NT2/D1 (cell line): ENCODE measurements at regions not wholly inside any gene's neighbourhood (a gene's known extent, or its start where the extent isn't known, plus 50 kb on each side); places are given as distances from the start of the nearest gene placed in this dataset.

ENCODE experiments used
- DNase-seq: peaks from one replicate; pipeline ENCODE4 v3.0.0-alpha.2; 2011; ENCODE audit warnings: low read depth, low spot score
- H3K27me3 ChIP-seq: 2 replicates; pipeline ENCODE4 v1.6.0; 2011; ENCODE audit warnings: mild to moderate bottlenecking; ENCODE audit not compliant: insufficient read length, insufficient read depth
- H3K36me3 ChIP-seq: 2 replicates; pipeline ENCODE4 v1.6.1; 2011; ENCODE audit warnings: mild to moderate bottlenecking, low read length, mixed read lengths; ENCODE audit not compliant: insufficient read depth, insufficient read length
- H3K4me1 ChIP-seq: 2 replicates; pipeline ENCODE4 v1.5.1; 2011; ENCODE audit not compliant: insufficient read depth, insufficient read length
- H3K4me3 ChIP-seq: 2 replicates; pipeline ENCODE4 v1.5.1; 2011; ENCODE audit warnings: low read depth; ENCODE audit not compliant: insufficient read length
- H3K9ac ChIP-seq: 2 replicates; pipeline ENCODE4 v1.6.0; 2011; ENCODE audit warnings: low read depth; ENCODE audit not compliant: insufficient read length
- H3K9me3 ChIP-seq: 2 replicates; pipeline ENCODE4 v1.5.1; 2011; ENCODE audit warnings: mild to moderate bottlenecking, low read length; ENCODE audit not compliant: insufficient read depth
- SUZ12 ChIP-seq: IDR thresholded peaks from 2 replicates; pipeline ENCODE4 v1.6.1; 2011; ENCODE audit not compliant: insufficient read length, insufficient read depth; ENCODE audit errors: extremely low read depth
- YY1 ChIP-seq: IDR thresholded peaks from 2 replicates; pipeline ENCODE4 v1.6.1; 2011; ENCODE audit not compliant: insufficient read length, insufficient read depth
- ZNF274 ChIP-seq: IDR thresholded peaks from 2 replicates; pipeline ENCODE4 v1.6.1; 2011; ENCODE audit warnings: mild to moderate bottlenecking, low read depth, low read length

DNA sequence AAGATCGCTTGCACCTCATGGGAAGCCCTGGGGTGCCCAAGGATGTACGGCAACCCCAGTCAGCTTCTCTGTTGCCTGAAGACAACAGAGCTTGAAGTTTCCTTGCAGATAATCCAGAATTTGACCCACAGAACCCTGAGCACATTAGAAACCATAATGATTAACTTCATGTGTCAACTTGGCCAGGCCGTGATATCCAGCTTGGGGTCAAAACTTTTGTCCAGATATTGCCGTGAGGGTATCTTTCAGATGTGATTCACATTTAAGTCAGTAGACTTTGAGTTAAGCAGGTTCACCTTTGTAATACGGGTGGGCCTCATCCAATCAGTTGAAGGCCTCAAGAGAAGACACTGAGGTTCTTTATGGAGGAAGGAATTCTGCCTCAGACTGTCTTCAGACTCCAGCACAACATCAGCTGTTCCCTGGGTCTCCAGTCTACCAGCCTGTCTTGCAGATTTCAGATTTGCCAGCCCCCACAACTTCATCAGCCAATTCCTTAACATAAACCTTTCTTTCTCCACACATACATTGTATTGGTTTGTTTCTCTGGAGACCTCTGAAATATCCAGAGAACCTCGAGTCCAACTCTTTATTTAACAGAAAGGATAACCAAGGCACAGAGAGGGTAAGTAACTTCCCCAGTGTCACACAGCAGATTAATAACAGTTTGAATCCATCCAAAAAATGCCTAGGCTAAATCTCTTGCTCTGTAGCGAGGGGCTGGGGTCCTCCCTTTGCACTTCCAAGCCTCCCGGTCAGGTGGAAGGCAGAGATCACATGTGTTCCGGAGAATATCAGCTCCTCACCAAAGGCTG lies 171.1 kb downstream of the SALL1 start:
- H3K9me3 ChIP-seq, result no peaks in the 10 kb centered on the region; the same call in 1 of the 2 replicates
- TF ChIP-seq YY1, result no peak
- TF ChIP-seq SUZ12, result no peak
- no peak for TF ChIP-seq ZNF274
- no peaks in the 10 kb centered on the region for H3K4me1 ChIP-seq
- no peaks in the 10 kb centered on the region for H3K27me3 ChIP-seq
- H3K36me3 ChIP-seq, result no peaks in the 10 kb centered on the region
- DNase-seq, result no peak
- no peak overlapping the region for H3K4me3 ChIP-seq
- no peak overlapping the region for H3K9ac ChIP-seq

DNA sequence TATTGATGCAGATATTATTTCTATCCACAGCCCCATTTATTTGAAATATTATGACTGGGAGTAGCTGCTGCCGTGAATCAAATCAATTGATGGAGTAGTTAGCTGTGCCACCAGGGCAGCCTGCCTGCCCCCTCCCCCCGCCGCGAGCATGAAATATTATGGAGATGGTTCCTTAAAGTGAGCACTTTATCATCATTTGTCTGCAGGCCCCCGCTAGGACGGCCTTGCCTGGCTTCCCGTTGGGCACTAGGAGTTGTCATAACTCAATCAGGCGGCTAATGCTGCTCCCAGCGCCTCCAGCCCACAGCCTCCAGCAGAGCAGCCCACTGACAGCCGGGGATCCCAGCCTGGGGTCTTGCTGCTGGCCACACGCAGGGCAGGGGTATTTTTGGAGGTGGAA lies 173.9 kb downstream of the SALL1 start:
- TF ChIP-seq ZNF274, result no peak
- TF ChIP-seq YY1, result no peak
- no peak for TF ChIP-seq SUZ12
- no peaks in the 10 kb centered on the region for H3K36me3 ChIP-seq
- no peaks in the 10 kb centered on the region for H3K4me1 ChIP-seq
- H3K9ac ChIP-seq, result no peak overlapping the region
- no peaks in the 10 kb centered on the region for H3K27me3 ChIP-seq
- no peak overlapping the region for H3K4me3 ChIP-seq
- DNase-seq, result no peak
- 0 out of 2 replicates have a peak, but pooled peaks cover 2% of the 10 kb centered on the region for H3K9me3 ChIP-seq

- H3K36me3 ChIP-seq, result no peaks in the 10 kb centered on the region
- no peak for DNase-seq
- H3K9ac ChIP-seq, result no peak overlapping the region
- no peaks in the 10 kb centered on the region for H3K4me1 ChIP-seq
- TF ChIP-seq SUZ12, result no peak
- TF ChIP-seq YY1, result no peak
- no peak for TF ChIP-seq ZNF274
- H3K9me3 ChIP-seq, result 0 out of 2 replicates have a peak, but pooled peaks cover 5% of the 10 kb centered on the region
- H3K27me3 ChIP-seq, result no peaks in the 10 kb centered on the region
- no peak overlapping the region for H3K4me3 ChIP-seq
These were observed 176.5 kb downstream of the SALL1 start for GRCh38 chr16:50974438-50975036.

GRCh38 chr16:50972876-50973275 lies 178.2 kb downstream of the SALL1 start:
- H3K36me3 ChIP-seq, result no peaks in the 10 kb centered on the region
- H3K27me3 ChIP-seq, result no peaks in the 10 kb centered on the region
- TF ChIP-seq SUZ12, result no peak
- no peak for TF ChIP-seq YY1
- no peak for TF ChIP-seq ZNF274
- H3K4me1 ChIP-seq, result no peaks in the 10 kb centered on the region
- H3K9me3 ChIP-seq, result 0 out of 2 replicates have a peak, but pooled peaks cover 5% of the 10 kb centered on the region
- H3K4me3 ChIP-seq, result no peak overlapping the region
- DNase-seq, result no peak
- no peak overlapping the region for H3K9ac ChIP-seq

- Histone ChIP-seq H3K4me3 (no peak overlapping the region), H3K9me3 (0 out of 2 replicates have a peak, but pooled peaks cover 5% of the 10 kb centered on the region), H3K27me3 (no peaks in the 10 kb centered on the region), H3K9ac (no peak overlapping the region), H3K4me1 (no peaks in the 10 kb centered on the region), H3K36me3 (no peaks in the 10 kb centered on the region)
- TF ChIP-seq SUZ12 (no peak), ZNF274 (no peak), YY1 (no peak)
- no peak for DNase-seq
These were observed 180.8 kb downstream of the SALL1 start for GRCh38 chr16:50970281-50970680.

DNA sequence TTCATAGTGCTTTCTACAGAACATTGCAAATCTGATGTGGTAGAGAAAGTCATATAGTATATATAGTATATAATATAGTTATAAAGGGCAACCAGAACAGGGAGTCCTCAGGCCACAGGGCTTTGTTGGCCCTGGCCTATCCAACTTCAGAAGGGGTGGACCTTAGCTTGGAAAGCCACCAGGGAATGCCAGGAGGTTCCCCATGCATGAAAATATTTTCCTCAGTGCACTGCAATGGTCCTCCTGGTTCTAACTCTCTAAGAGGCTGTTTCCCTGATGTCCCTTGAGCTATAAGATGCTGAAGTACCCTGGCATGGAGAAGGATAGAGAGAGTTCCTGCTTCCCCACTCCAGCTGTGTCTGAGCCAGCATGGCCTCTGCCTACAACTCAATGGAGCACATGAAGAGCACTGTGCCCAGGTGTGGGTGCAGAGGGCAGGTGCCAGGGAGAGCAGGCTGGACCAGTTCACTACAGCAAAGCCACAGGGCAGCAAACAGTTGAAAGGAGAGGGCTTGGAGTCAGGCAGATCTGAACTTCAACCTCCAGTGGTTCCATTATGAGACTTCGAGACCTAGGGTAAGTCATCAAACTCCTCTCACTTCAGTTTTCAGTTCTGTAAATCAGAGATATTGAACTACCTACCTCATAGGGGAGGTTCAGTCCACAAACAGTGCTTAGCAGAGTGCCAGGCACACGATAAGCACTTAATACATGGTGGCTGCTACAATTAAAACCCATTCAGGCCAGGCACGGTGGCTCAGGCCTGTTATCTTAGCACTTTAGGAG lies 183.1 kb downstream of the SALL1 start:
- Histone ChIP-seq H3K4me1 (no peaks in the 10 kb centered on the region), H3K27me3 (no peaks in the 10 kb centered on the region), H3K36me3 (no peaks in the 10 kb centered on the region), H3K9me3 (0 out of 2 replicates have a peak, but pooled peaks cover 5% of the 10 kb centered on the region), H3K4me3 (no peak overlapping the region), H3K9ac (no peak overlapping the region)
- TF ChIP-seq SUZ12, result no peak
- TF ChIP-seq YY1, result no peak
- TF ChIP-seq ZNF274, result no peak
- no peak for DNase-seq

DNA sequence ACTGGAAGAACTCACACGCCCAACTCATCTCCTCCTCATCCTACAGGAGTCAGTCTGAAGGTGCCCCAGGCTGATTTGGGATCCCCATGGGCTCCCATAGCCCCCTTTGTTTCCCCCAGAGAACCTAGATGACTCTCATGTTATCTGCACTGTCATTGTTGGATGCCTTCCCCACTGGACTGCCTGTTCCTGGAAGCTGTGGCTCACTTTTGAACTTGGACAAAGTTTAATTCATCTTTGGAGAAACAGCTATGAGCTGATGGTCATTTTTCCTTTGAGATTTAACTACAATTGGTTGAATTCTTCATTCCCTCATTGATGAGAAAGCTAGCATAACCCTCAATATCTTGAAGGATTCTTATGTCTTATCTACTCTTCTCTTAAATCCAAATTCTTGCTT lies 186.6 kb downstream of the SALL1 start:
- H3K9ac ChIP-seq, result no peak overlapping the region
- H3K36me3 ChIP-seq, result no peaks in the 10 kb centered on the region
- H3K9me3 ChIP-seq, result no peaks in the 10 kb centered on the region
- no peaks in the 10 kb centered on the region for H3K4me1 ChIP-seq
- H3K4me3 ChIP-seq, result no peak overlapping the region
- DNase-seq, result no peak
- no peaks in the 10 kb centered on the region for H3K27me3 ChIP-seq
- no peak for TF ChIP-seq ZNF274
- no peak for TF ChIP-seq SUZ12
- TF ChIP-seq YY1, result no peak
